ENCODE measurements at regions not wholly inside any gene's neighbourhood (a gene's known extent, or its start where the extent isn't known, plus 50 kb on each side); places are given as distances from the start of the nearest gene placed in this dataset.

DNA sequence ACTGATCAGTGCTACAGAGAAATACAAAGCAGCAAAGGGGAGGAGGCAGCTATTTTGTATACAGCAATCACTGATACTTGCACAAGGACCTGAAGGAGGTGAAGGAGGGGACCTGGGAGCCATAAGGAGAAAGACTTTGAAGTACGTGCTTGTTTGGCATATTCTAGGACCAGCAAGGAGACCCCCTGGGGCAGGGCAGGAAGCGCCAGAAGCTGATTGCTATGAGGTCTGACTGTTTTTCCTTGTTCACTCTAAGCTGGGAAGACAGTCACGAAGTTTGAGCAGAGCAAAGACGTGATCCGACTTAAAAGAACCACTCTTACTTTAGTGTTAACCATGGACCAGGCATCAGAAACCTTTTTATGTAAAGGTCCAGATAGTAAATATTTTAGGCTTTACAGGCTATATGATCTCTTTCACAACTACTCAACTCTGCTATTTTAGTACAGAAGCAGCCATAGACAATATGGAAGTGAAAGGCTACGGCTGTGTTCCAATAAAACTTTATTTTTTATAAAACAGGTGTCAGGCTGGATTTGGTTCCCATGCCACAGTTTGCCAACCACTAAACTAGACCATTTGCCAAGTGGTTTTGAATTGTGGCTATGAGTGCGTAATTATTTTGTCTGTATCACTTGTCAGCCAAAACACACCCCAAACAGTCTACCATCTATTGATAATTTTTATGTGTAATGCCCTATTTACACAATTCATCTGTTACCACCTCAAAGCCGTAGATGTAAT, 217.9 kb downstream of the PRL start:
- Histone ChIP-seq H2AFZ (ENCODE audit: low read depth, low read length) (no peak overlapping the region), H3K4me3 (replicated peaks in 1 of 3; ENCODE audit: insufficient read depth in 1 of 3, low read depth in 1 of 3, low read length in 3 of 3) (no peak overlapping the region), H3K9ac (replicated peaks; ENCODE audit: extremely low read depth, insufficient read depth, low read length) (no peak overlapping the region), H3K27me3 (ENCODE audit: control insufficient read depth in 2 of 2, insufficient read depth in 2 of 2, low read length in 2 of 2) (no peaks in the 10 kb centered on the region), H3K36me3 (ENCODE audit: control insufficient read depth in 2 of 2, extremely low read depth in 1 of 2, insufficient read depth in 2 of 2, low read length in 2 of 2) (no peaks in the 10 kb centered on the region), H4K20me1 (replicated peaks; ENCODE audit: control insufficient read depth, extremely low read depth, insufficient read depth, low read length) (no peaks in the 10 kb centered on the region), H3K4me1 (ENCODE audit: control insufficient read depth, extremely low read depth, insufficient read depth, low read length) (no peaks in the 10 kb centered on the region), H3K27ac (ENCODE audit: insufficient read depth, low read depth, low read length) (no peak overlapping the region), H3K79me2 (ENCODE audit: control insufficient read depth, insufficient read depth, low read length) (no peaks in the 10 kb centered on the region), H3K9me1 (replicated peaks; ENCODE audit: control insufficient read depth, extremely low read depth, insufficient read depth, low read length) (no peaks in the 10 kb centered on the region), H3K4me2 (ENCODE audit: insufficient read depth, low read length) (no peak overlapping the region), H3K9me3 (replicated peaks; ENCODE audit: control insufficient read depth, insufficient read depth, low read length) (no peaks in the 10 kb centered on the region)
- ChIA-PET CTCF (no interaction called here), POLR2A (no interaction called here)
- intact Hi-C loops (cut with micrococcal nuclease), result no loop called here
- dilution Hi-C loops (cut with MboI; ENCODE audit: extremely low pct_ligation_motif_present, low sequenced_read_pairs), result no loop called here
- no peak for DNase-seq (ENCODE audit: low read depth, low spot score)
- no TSS peak for BruUV-seq (replicated peaks)
- TF ChIP-seq GATA2 (IDR thresholded peaks at IDR 0.05; ENCODE audit: insufficient read depth, insufficient read length, low read depth, low read length) (no peak), POLR2A (IDR thresholded peaks at IDR 0.05; ENCODE audit: low read depth, low read length) (no peak), POLR2AphosphoS5 (IDR thresholded peaks at IDR 0.05; ENCODE audit: insufficient read depth, low read depth, low read length) (no peak), EZH2 (IDR thresholded peaks at IDR 0.05; ENCODE audit: borderline replicate concordance, low read depth, low read length, severe bottlenecking) (no peak), MYC (IDR thresholded peaks at IDR 0.05; ENCODE audit: low read depth, low read length) (no peak), FOS (IDR thresholded peaks at IDR 0.05; ENCODE audit: borderline replicate concordance, insufficient read depth, low read length) (no peak), JUN (IDR thresholded peaks at IDR 0.05; ENCODE audit: borderline replicate concordance, insufficient read depth, insufficient read length, low read depth) (no peak)
- TF ChIP-seq, protein P1, sequence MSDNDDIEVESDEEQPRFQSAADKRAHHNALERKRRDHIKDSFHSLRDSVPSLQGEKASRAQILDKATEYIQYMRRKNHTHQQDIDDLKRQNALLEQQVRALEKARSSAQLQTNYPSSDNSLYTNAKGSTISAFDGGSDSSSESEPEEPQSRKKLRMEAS (IDR thresholded peaks at IDR 0.05; ENCODE audit: insufficient read depth, insufficient read length), result no peak
- TF ChIP-seq, protein P2, sequence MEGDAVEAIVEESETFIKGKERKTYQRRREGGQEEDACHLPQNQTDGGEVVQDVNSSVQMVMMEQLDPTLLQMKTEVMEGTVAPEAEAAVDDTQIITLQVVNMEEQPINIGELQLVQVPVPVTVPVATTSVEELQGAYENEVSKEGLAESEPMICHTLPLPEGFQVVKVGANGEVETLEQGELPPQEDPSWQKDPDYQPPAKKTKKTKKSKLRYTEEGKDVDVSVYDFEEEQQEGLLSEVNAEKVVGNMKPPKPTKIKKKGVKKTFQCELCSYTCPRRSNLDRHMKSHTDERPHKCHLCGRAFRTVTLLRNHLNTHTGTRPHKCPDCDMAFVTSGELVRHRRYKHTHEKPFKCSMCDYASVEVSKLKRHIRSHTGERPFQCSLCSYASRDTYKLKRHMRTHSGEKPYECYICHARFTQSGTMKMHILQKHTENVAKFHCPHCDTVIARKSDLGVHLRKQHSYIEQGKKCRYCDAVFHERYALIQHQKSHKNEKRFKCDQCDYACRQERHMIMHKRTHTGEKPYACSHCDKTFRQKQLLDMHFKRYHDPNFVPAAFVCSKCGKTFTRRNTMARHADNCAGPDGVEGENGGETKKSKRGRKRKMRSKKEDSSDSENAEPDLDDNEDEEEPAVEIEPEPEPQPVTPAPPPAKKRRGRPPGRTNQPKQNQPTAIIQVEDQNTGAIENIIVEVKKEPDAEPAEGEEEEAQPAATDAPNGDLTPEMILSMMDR (IDR thresholded peaks at IDR 0.05; ENCODE audit: extremely low read depth in 1 of 2, insufficient read depth in 1 of 2, low read depth in 1 of 2, low read length in 2 of 2), result no peak
- no peak for FAIRE-seq

Measured in endothelial cell of umbilical vein (primary cell).